SU-DHL-6 (cell line): ENCODE measurements at regions not wholly inside any gene's neighbourhood (a gene's known extent, or its start where the extent isn't known, plus 50 kb on each side); places are given as distances from the start of the nearest gene placed in this dataset.

Source experiments
- H2AFZ ChIP-seq: fragments of 200-600 bp; sonication (generic); 2 replicates; pipeline ENCODE4 v1.6.1; 2014; ENCODE audit warnings: low read depth, mild to moderate bottlenecking, moderate library complexity, mixed read lengths, antibody characterized with exemption, low read length; ENCODE audit not compliant: severe bottlenecking
- H3F3A ChIP-seq: fragments of 200-600 bp; shearing (Covaris generic); 2 replicates; pipeline ENCODE4 v1.6.0; 2016; ENCODE audit warnings: antibody characterized with exemption, mild to moderate bottlenecking; ENCODE audit not compliant: insufficient read depth
- H3K27ac ChIP-seq: fragments of 200-600 bp; sonication (generic); 2 replicates; pipeline ENCODE4 v1.5.1; 2016; ENCODE audit warnings: low read depth, mild to moderate bottlenecking, low read length, moderate library complexity, mixed read lengths
- H3K27me3 ChIP-seq: fragments of 200-600 bp; sonication (generic), shearing (Covaris generic); 2 replicates; pipeline ENCODE4 v1.6.0; 2014; ENCODE audit warnings: mild to moderate bottlenecking, low read length
- H3K36me3 ChIP-seq: fragments of 200-600 bp; sonication (generic); 2 replicates; pipeline ENCODE4 v1.6.1; 2014; ENCODE audit warnings: mild to moderate bottlenecking, low read length, mixed read lengths
- H3K4me2 ChIP-seq: fragments of 300-600, 200-600 bp; shearing (Covaris generic), sonication (generic); 2 replicates; pipeline ENCODE4 v1.6.0; 2014; ENCODE audit warnings: low read length, low read depth, mild to moderate bottlenecking; ENCODE audit not compliant: poor library complexity, severe bottlenecking
- H3K4me3 ChIP-seq: fragments of 200-600 bp; sonication (generic); 2 replicates; pipeline ENCODE4 v1.5.1; 2014; ENCODE audit warnings: antibody characterized with exemption, low read length, mild to moderate bottlenecking, mixed read lengths; ENCODE audit not compliant: insufficient read depth, poor library complexity, severe bottlenecking
- H3K79me2 ChIP-seq: fragments of 200-600 bp; sonication (generic); 2 replicates; pipeline ENCODE4 v1.6.1; 2014; ENCODE audit warnings: mild to moderate bottlenecking, low read length, moderate library complexity; ENCODE audit not compliant: insufficient read depth
- H3K9ac ChIP-seq: fragments of 200-600 bp; sonication (generic); 2 replicates; pipeline ENCODE4 v1.7.0; 2014; ENCODE audit warnings: mild to moderate bottlenecking, low read length
- H3K9me2 ChIP-seq: fragments of 200-600 bp; sonication (generic); replicated peaks from 2 replicates; pipeline ENCODE4 v1.6.1; 2014; ENCODE audit warnings: low read length; ENCODE audit not compliant: insufficient read depth
- H3K9me3 ChIP-seq: fragments of 200-600 bp; sonication (generic); 2 replicates; pipeline ENCODE4 v1.6.1; 2014; ENCODE audit warnings: low read length, mixed read lengths; ENCODE audit not compliant: insufficient read depth
- H4K20me1 ChIP-seq: fragments of 200-600 bp; sonication (generic); 2 replicates; pipeline ENCODE4 v1.6.1; 2014; ENCODE audit warnings: low read depth, mild to moderate bottlenecking, antibody characterized with exemption, low read length, moderate library complexity, mixed read lengths
- CTCF ChIP-seq: fragments of 200-600 bp; sonication (generic); IDR thresholded peaks from one replicate; pipeline ENCODE4 v1.5.1; 2017; ENCODE audit warnings: antibody characterized with exemption, mild to moderate bottlenecking, low read length, moderate library complexity; ENCODE audit not compliant: insufficient read depth, poor library complexity, severe bottlenecking
- EZH2phosphoT487 ChIP-seq: fragments of 200-600 bp; sonication (generic), shearing (Covaris generic); conservative IDR thresholded peaks from 2 replicates; pipeline ENCODE4 v1.6.1; 2018; ENCODE audit warnings: mild to moderate bottlenecking, antibody characterized with exemption, low read length, moderate library complexity, mixed read lengths

GRCh38 chr5:122697191-122697590, 77.7 kb upstream of the SNX2 start:
- Histone ChIP-seq H3K27me3 (no peaks in the 10 kb centered on the region), H3K9me3 (no peaks in the 10 kb centered on the region), H3K4me2 (peak overlapping the region; percentile 43), H3K79me2 (no peaks in the 10 kb centered on the region), H3K36me3 (no peaks in the 10 kb centered on the region), H3K9ac (peak overlapping the region; percentile 5; the same call in 1 of the 2 replicates), H3F3A (peaks cover 2% of the 10 kb centered on the region; the same call in 1 of the 2 replicates), H3K4me3 (peak overlapping the region; percentile 6), H2AFZ (peak overlapping the region; percentile 77), H3K9me2 (no peaks in the 10 kb centered on the region), H4K20me1 (no peaks in the 10 kb centered on the region), H3K27ac (peak overlapping the region; percentile 32)
- no peak for TF ChIP-seq EZH2phosphoT487

GRCh38 chr5:122699201-122699600, 75.7 kb upstream of the SNX2 start:
- H3K27ac ChIP-seq: no peak overlapping the region
- H3K9me3 ChIP-seq: no peaks in the 10 kb centered on the region
- no peak overlapping the region for H3K4me3 ChIP-seq
- peaks cover 3% of the 10 kb centered on the region; the same call in 1 of the 2 replicates for H3F3A ChIP-seq
- TF ChIP-seq EZH2phosphoT487 (no peak), CTCF (no peak)
- H3K4me2 ChIP-seq: no peak overlapping the region
- H3K79me2 ChIP-seq: no peaks in the 10 kb centered on the region
- H2AFZ ChIP-seq: no peak overlapping the region
- H3K9ac ChIP-seq: no peak overlapping the region
- no peaks in the 10 kb centered on the region for H3K36me3 ChIP-seq
- no peaks in the 10 kb centered on the region for H3K9me2 ChIP-seq
- no peaks in the 10 kb centered on the region for H3K27me3 ChIP-seq
- no peaks in the 10 kb centered on the region for H4K20me1 ChIP-seq

GRCh38 chr5:122701640-122702523, 73.0 kb upstream of the SNX2 start:
- Histone ChIP-seq H3K9ac (peak overlapping the region; percentile 31), H3K9me3 (no peaks in the 10 kb centered on the region), H3K9me2 (no peaks in the 10 kb centered on the region), H3K27me3 (no peaks in the 10 kb centered on the region), H3K79me2 (no peaks in the 10 kb centered on the region), H2AFZ (peak overlapping the region; percentile 52), H3K4me3 (peak overlapping the region; percentile 9), H3F3A (peaks cover 3% of the 10 kb centered on the region; the same call in 1 of the 2 replicates), H3K27ac (peak overlapping the region; percentile 80), H4K20me1 (no peaks in the 10 kb centered on the region), H3K36me3 (no peaks in the 10 kb centered on the region), H3K4me2 (peak overlapping the region; percentile 47)
- TF ChIP-seq CTCF (no peak), EZH2phosphoT487 (no peak)

GRCh38 chr5:122702524-122702875, 72.4 kb upstream of the SNX2 start:
- no peaks in the 10 kb centered on the region for H3K79me2 ChIP-seq
- H3K9ac ChIP-seq: peak overlapping the region; percentile 8; the same call in 1 of the 2 replicates
- H3K9me2 ChIP-seq: no peaks in the 10 kb centered on the region
- TF ChIP-seq CTCF: no peak
- H3F3A ChIP-seq: peaks cover 3% of the 10 kb centered on the region; the same call in 1 of the 2 replicates
- H3K4me3 ChIP-seq: no peak overlapping the region
- peak overlapping the region; percentile 52 for H2AFZ ChIP-seq
- H3K9me3 ChIP-seq: no peaks in the 10 kb centered on the region
- no peaks in the 10 kb centered on the region for H3K27me3 ChIP-seq
- H4K20me1 ChIP-seq: no peaks in the 10 kb centered on the region
- H3K36me3 ChIP-seq: no peaks in the 10 kb centered on the region
- H3K27ac ChIP-seq: peak overlapping the region; percentile 80
- H3K4me2 ChIP-seq: peak overlapping the region; percentile 47
